PFSK-1 (cell line): ENCODE measurements at regions not wholly inside any gene's neighbourhood (a gene's known extent, or its start where the extent isn't known, plus 50 kb on each side); places are given as distances from the start of the nearest gene placed in this dataset.

ENCODE experiments used
- POLR2AphosphoS5 ChIP-seq: IDR thresholded peaks from 2 replicates; pipeline ENCODE4 v1.6.1; 2012; ENCODE audit warnings: low read depth, mild to moderate bottlenecking, control low read depth, low read length, moderate library complexity
- SIN3A ChIP-seq: IDR thresholded peaks from 2 replicates; pipeline ENCODE4 v1.6.1; 2012; ENCODE audit warnings: mild to moderate bottlenecking, low read length, moderate library complexity, borderline replicate concordance; ENCODE audit not compliant: insufficient read depth

DNA sequence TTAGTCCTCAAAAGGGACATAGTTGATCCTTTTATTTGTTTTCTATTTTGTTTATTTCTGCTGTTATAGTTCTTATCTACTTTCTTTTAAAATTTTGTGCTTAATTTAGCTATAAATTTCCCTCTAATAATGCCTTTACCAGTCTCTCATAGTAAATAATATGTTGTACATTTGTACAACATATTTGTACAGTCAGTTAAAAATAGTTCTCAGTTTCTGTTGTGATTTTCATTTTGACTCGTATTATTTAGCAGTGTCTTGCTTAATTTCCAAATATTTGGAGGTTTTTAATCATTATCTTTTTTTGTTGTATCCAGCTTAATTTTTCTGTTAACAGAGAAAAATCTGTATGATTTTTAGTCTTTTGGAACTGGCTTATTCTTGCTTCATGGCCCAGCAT lies 443.6 kb upstream of the TRIB2 start:
- TF ChIP-seq SIN3A (no peak), POLR2AphosphoS5 (no peak)
